Prostate gland (tissue), 2 donors: ENCODE measurements at regions not wholly inside any gene's neighbourhood (a gene's known extent, or its start where the extent isn't known, plus 50 kb on each side); places are given as distances from the start of the nearest gene placed in this dataset.

Experiments used
- CTCF ChIP-seq, 4 experiments: fragments of 200-600 bp in 2 of 4; fragments of 450-650 bp in 2 of 4; sonication (generic) in 2 of 4; IDR thresholded peaks; 1 replicate in 3 of 4; 2 replicates in 1 of 4; pipeline ENCODE4 v1.5.1; 2016 to 2019; ENCODE audit warnings: antibody characterized with exemption in 4 of 4, mild to moderate bottlenecking in 2 of 4, moderate library complexity in 2 of 4
- POLR2A ChIP-seq: fragments of 450-650 bp; IDR thresholded peaks from one replicate; pipeline ENCODE4 v1.6.1; 2016; ENCODE audit warnings: antibody characterized with exemption, mild to moderate bottlenecking

DNA sequence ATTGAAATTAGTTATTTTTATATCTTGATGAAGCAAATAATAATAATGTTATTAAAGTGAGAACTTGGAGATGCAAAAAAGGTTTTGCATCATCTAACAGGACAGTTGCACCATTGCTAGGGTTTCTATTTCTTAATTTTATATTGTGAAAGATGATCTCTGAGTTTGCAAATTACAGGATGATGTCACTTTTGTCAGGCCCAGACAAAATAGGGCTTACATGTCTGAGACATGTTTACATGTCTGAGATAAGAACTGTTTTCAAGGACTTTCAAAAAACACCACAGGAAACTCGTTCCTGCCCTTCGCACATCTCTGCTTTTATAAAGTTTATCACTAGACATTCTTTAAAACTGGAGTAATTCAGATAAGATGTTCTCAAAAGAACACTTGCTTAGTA, 1075.8 kb upstream of the MANEA start:
- no peak for TF ChIP-seq CTCF (IDR thresholded peaks at IDR 0.05)
- TF ChIP-seq POLR2A = no peak
